ENCODE measurements at regions not wholly inside any gene's neighbourhood (a gene's known extent, or its start where the extent isn't known, plus 50 kb on each side); places are given as distances from the start of the nearest gene placed in this dataset.

- Histone ChIP-seq H3K4me3 (ENCODE audit: insufficient read depth, low read length, poor library complexity, severe bottlenecking) (no peak overlapping the region), H3K36me3 (ENCODE audit: low read length) (no peaks in the 10 kb centered on the region), H4K20me1 (ENCODE audit: low read depth, low read length) (no peaks in the 10 kb centered on the region), H3K79me2 (ENCODE audit: insufficient read depth, low read length) (no peaks in the 10 kb centered on the region), H3K27ac (ENCODE audit: low read depth, low read length) (no peak overlapping the region), H3K4me2 (ENCODE audit: low read depth, low read length, poor library complexity, severe bottlenecking) (no peak overlapping the region), H3K9ac (ENCODE audit: low read length) (no peak overlapping the region), H3K9me3 (ENCODE audit: insufficient read depth, low read length) (no peaks in the 10 kb centered on the region), H3K27me3 (ENCODE audit: low read length) (no peaks in the 10 kb centered on the region), H3F3A (ENCODE audit: insufficient read depth) (no peaks in the 10 kb centered on the region), H3K9me2 (replicated peaks; ENCODE audit: insufficient read depth, low read length) (no peaks in the 10 kb centered on the region), H2AFZ (ENCODE audit: low read depth, low read length, severe bottlenecking) (no peak overlapping the region)
- no peak for TF ChIP-seq CTCF (IDR thresholded peaks at IDR 0.05; ENCODE audit: insufficient read depth, low read length, poor library complexity, severe bottlenecking)
- TF ChIP-seq EZH2phosphoT487 (conservative IDR thresholded peaks at IDR 0.05; ENCODE audit: low read length): no peak
Observed at GRCh38 chr12:98154850-98155249, 360.5 kb upstream of the TMPO start.

GRCh38 chr12:98156697-98157096 is 358.7 kb upstream of the TMPO start:
- H3K9me3 ChIP-seq (ENCODE audit: insufficient read depth, low read length): no peaks in the 10 kb centered on the region
- no peak overlapping the region for H3K9ac ChIP-seq (ENCODE audit: low read length)
- no peaks in the 10 kb centered on the region for H3K9me2 ChIP-seq (replicated peaks; ENCODE audit: insufficient read depth, low read length)
- H2AFZ ChIP-seq (ENCODE audit: low read depth, low read length, severe bottlenecking): no peak overlapping the region
- H4K20me1 ChIP-seq (ENCODE audit: low read depth, low read length): no peaks in the 10 kb centered on the region
- no peaks in the 10 kb centered on the region for H3K36me3 ChIP-seq (ENCODE audit: low read length)
- no peak for TF ChIP-seq CTCF (IDR thresholded peaks at IDR 0.05; ENCODE audit: insufficient read depth, low read length, poor library complexity, severe bottlenecking)
- no peak for TF ChIP-seq EZH2phosphoT487 (conservative IDR thresholded peaks at IDR 0.05; ENCODE audit: low read length)
- no peak overlapping the region for H3K4me3 ChIP-seq (ENCODE audit: insufficient read depth, low read length, poor library complexity, severe bottlenecking)
- no peak overlapping the region for H3K27ac ChIP-seq (ENCODE audit: low read depth, low read length)
- no peak overlapping the region for H3K4me2 ChIP-seq (ENCODE audit: low read depth, low read length, poor library complexity, severe bottlenecking)
- H3F3A ChIP-seq (ENCODE audit: insufficient read depth): no peaks in the 10 kb centered on the region
- H3K27me3 ChIP-seq (ENCODE audit: low read length): no peaks in the 10 kb centered on the region
- no peaks in the 10 kb centered on the region for H3K79me2 ChIP-seq (ENCODE audit: insufficient read depth, low read length)

GRCh38 chr12:98162906-98163678 is 352.3 kb upstream of the TMPO start:
- H4K20me1 ChIP-seq (ENCODE audit: low read depth, low read length): no peaks in the 10 kb centered on the region
- H3K4me3 ChIP-seq (ENCODE audit: insufficient read depth, low read length, poor library complexity, severe bottlenecking): no peak overlapping the region
- no peaks in the 10 kb centered on the region for H3K9me2 ChIP-seq (replicated peaks; ENCODE audit: insufficient read depth, low read length)
- no peak overlapping the region for H3K27ac ChIP-seq (ENCODE audit: low read depth, low read length)
- H3K79me2 ChIP-seq (ENCODE audit: insufficient read depth, low read length): no peaks in the 10 kb centered on the region
- no peak overlapping the region for H3K4me2 ChIP-seq (ENCODE audit: low read depth, low read length, poor library complexity, severe bottlenecking)
- H3K9me3 ChIP-seq (ENCODE audit: insufficient read depth, low read length): no peaks in the 10 kb centered on the region
- H3K36me3 ChIP-seq (ENCODE audit: low read length): no peaks in the 10 kb centered on the region
- H3K9ac ChIP-seq (ENCODE audit: low read length): no peak overlapping the region
- H3K27me3 ChIP-seq (ENCODE audit: low read length): no peaks in the 10 kb centered on the region
- no peaks in the 10 kb centered on the region for H3F3A ChIP-seq (ENCODE audit: insufficient read depth)
- TF ChIP-seq EZH2phosphoT487 (conservative IDR thresholded peaks at IDR 0.05; ENCODE audit: low read length) (no peak), CTCF (IDR thresholded peaks at IDR 0.05; ENCODE audit: insufficient read depth, low read length, poor library complexity, severe bottlenecking) (no peak)
- no peak overlapping the region for H2AFZ ChIP-seq (ENCODE audit: low read depth, low read length, severe bottlenecking)
